Endothelial cell of umbilical vein (primary cell): ENCODE measurements at regions not wholly inside any gene's neighbourhood (a gene's known extent, or its start where the extent isn't known, plus 50 kb on each side); places are given as distances from the start of the nearest gene placed in this dataset.

Experiments used
- BruUV-seq: library from RNA; stranded (reverse); fragments of 400-500 nt; replicated peaks from 2 replicates; lab custom pipeline; 2021; lab: Mats Ljungman, UMichigan
- CTCF ChIA-PET: fragments of 300-600, 350-600 bp; sonication (Branson Sonifier 250); formaldehyde crosslinking; loops from one replicate; lab custom pipeline; 2021; ENCODE audit warnings: antibody characterized with exemption, inconsistent platforms; lab: Charles Lee
- POLR2A ChIA-PET: fragments of 300-600, 350-600 bp; sonication (Branson Sonifier 250); formaldehyde crosslinking; loops from one replicate; lab custom pipeline; 2021; ENCODE audit warnings: antibody characterized with exemption, inconsistent platforms; lab: Charles Lee
- DNase-seq: peaks from one replicate; pipeline ENCODE4 v3.0.0-alpha.2; 2011; ENCODE audit warnings: low read depth, low spot score
- FAIRE-seq: peaks from 2 replicates; lab custom pipeline; 2011; peaks lifted over from hg19 to GRCh38; lab: Jason Lieb, UNC
- H2AFZ ChIP-seq: 2 replicates; pipeline ENCODE4 v1.6.0; 2012; ENCODE audit warnings: low read depth, low read length, control low read depth, inconsistent platforms
- H3K27ac ChIP-seq: 2 replicates; pipeline ENCODE4 v1.5.1; 2011; ENCODE audit warnings: low read depth, mild to moderate bottlenecking, control low read depth, low read length, moderate library complexity; ENCODE audit not compliant: insufficient read depth
- H3K27me3 ChIP-seq, 2 experiments: 2 replicates each; pipeline versions ENCODE4 v1.6.0 to v1.6.1; 2011; ENCODE audit warnings: low read length in 2 of 2, mixed read lengths in 1 of 2; ENCODE audit not compliant: control insufficient read depth in 2 of 2, insufficient read depth in 2 of 2
- H3K36me3 ChIP-seq, 2 experiments: 2 replicates in 1 of 2; 3 replicates in 1 of 2; pipeline ENCODE4 v1.5.1; 2011; ENCODE audit warnings: low read length in 2 of 2, mild to moderate bottlenecking in 1 of 2, moderate library complexity in 1 of 2; ENCODE audit not compliant: control insufficient read depth in 2 of 2, insufficient read depth in 2 of 2; ENCODE audit errors: extremely low read depth in 1 of 2
- H3K4me1 ChIP-seq: 3 replicates; pipeline ENCODE4 v1.5.1; 2011; ENCODE audit warnings: mild to moderate bottlenecking, low read length; ENCODE audit not compliant: control insufficient read depth, insufficient read depth; ENCODE audit errors: extremely low read depth
- H3K4me2 ChIP-seq: 2 replicates; pipeline ENCODE4 v1.6.1; 2011; ENCODE audit warnings: low read length, control low read depth, mixed read lengths; ENCODE audit not compliant: insufficient read depth
- H3K4me3 ChIP-seq, 3 experiments: fragments of 200-600 bp in 1 of 3; sonication (generic), shearing (Covaris generic) in 1 of 3; replicated peaks in 1 of 3; 2 replicates each; pipeline ENCODE4 v1.5.1; 2011 to 2016; ENCODE audit warnings: control low read depth in 3 of 3, low read length in 3 of 3, mild to moderate bottlenecking in 2 of 3, inconsistent platforms in 1 of 3, low read depth in 1 of 3, moderate library complexity in 1 of 3; ENCODE audit not compliant: insufficient read depth in 1 of 3
- H3K79me2 ChIP-seq: 2 replicates; pipeline ENCODE4 v1.6.0; 2012; ENCODE audit warnings: low read length, inconsistent platforms; ENCODE audit not compliant: control insufficient read depth, insufficient read depth
- H3K9ac ChIP-seq: replicated peaks from 2 replicates; pipeline ENCODE3; 2011; ENCODE audit warnings: low read length, control low read depth; ENCODE audit not compliant: insufficient read depth; ENCODE audit errors: extremely low read depth
- H3K9me1 ChIP-seq: replicated peaks from 3 replicates; pipeline ENCODE4 v1.6.0; 2011; ENCODE audit warnings: mild to moderate bottlenecking, low read length; ENCODE audit not compliant: control insufficient read depth, insufficient read depth; ENCODE audit errors: extremely low read depth
- H3K9me3 ChIP-seq: replicated peaks from 2 replicates; pipeline ENCODE4 v1.5.1; 2012; ENCODE audit warnings: low read length, inconsistent platforms; ENCODE audit not compliant: control insufficient read depth, insufficient read depth
- H4K20me1 ChIP-seq: replicated peaks from 2 replicates; pipeline ENCODE3; 2011; ENCODE audit warnings: mild to moderate bottlenecking, low read length; ENCODE audit not compliant: control insufficient read depth, insufficient read depth; ENCODE audit errors: extremely low read depth
- CTCF ChIP-seq, 2 donors: IDR thresholded peaks; 1 replicate in 1 of 2; 2 replicates in 1 of 2; pipeline ENCODE4 v1.5.1; 2011; ENCODE audit warnings: low read length in 2 of 2, mild to moderate bottlenecking in 2 of 2, moderate library complexity in 2 of 2, control low read depth in 1 of 2, inconsistent platforms in 1 of 2, low read depth in 1 of 2; ENCODE audit not compliant: insufficient read depth in 1 of 2; ENCODE audit errors: extremely low read depth in 1 of 2
- EZH2 ChIP-seq: IDR thresholded peaks from 2 replicates; pipeline ENCODE4 v1.6.1; 2012; ENCODE audit warnings: borderline replicate concordance, low read depth, mild to moderate bottlenecking, moderate library complexity, low read length, inconsistent platforms; ENCODE audit not compliant: severe bottlenecking
- FOS ChIP-seq: IDR thresholded peaks from 2 replicates; pipeline ENCODE4 v1.6.1; 2011; ENCODE audit warnings: mild to moderate bottlenecking, low read length, moderate library complexity, borderline replicate concordance; ENCODE audit not compliant: insufficient read depth
- GATA2 ChIP-seq: IDR thresholded peaks from 2 replicates; pipeline ENCODE4 v1.7.0; 2011; ENCODE audit warnings: low read depth, mild to moderate bottlenecking, moderate library complexity, mixed read lengths, low read length; ENCODE audit not compliant: insufficient read length, insufficient read depth
- JUN ChIP-seq: IDR thresholded peaks from 2 replicates; pipeline ENCODE4 v1.6.1; 2011; ENCODE audit warnings: borderline replicate concordance, low read depth; ENCODE audit not compliant: insufficient read length, insufficient read depth
- POLR2A ChIP-seq: IDR thresholded peaks from 2 replicates; pipeline ENCODE4 v1.6.1; 2012; ENCODE audit warnings: low read depth, mild to moderate bottlenecking, control low read depth, low read length
- POLR2AphosphoS5 ChIP-seq: IDR thresholded peaks from 2 replicates; pipeline ENCODE4 v1.6.1; 2012; ENCODE audit warnings: low read depth, mild to moderate bottlenecking, control low read depth, low read length, moderate library complexity; ENCODE audit not compliant: insufficient read depth
- dilution Hi-C: fragments of 300-500 bp; cut with MboI; formaldehyde crosslinking; loops from one replicate; pipeline ENCODE4 v1.15.0; 2019; ENCODE audit warnings: low sequenced_read_pairs; ENCODE audit not compliant: extremely low pct_ligation_motif_present
- intact Hi-C: fragments of 100-400 bp; cut with micrococcal nuclease; formaldehyde crosslinking; loops from one replicate; pipeline ENCODE4 v1.10.0; 2022

- peak; percentile 81 for FAIRE-seq
- POLR2A ChIA-PET: no interaction called here
- H3K4me3 ChIP-seq: no peak overlapping the region
- no TSS peak for BruUV-seq
- H3K36me3 ChIP-seq: no peaks in the 10 kb centered on the region
- no peaks in the 10 kb centered on the region for H4K20me1 ChIP-seq
- no peak overlapping the region for H2AFZ ChIP-seq
- TF ChIP-seq POLR2AphosphoS5 (peak; percentile 74), POLR2A (no peak), CTCF (IDR thresholded peaks at IDR 0.05; ENCODE audit: extremely low read depth in 1 of 2, insufficient read depth in 1 of 2, low read depth in 1 of 2, low read length in 2 of 2) (no peak), JUN (peak; percentile 31), EZH2 (no peak), FOS (peak; percentile 26), GATA2 (peak; percentile 51)
- H3K9me1 ChIP-seq: no peaks in the 10 kb centered on the region
- H3K4me1 ChIP-seq: peaks cover 19% of the 10 kb centered on the region
- peak overlapping the region; percentile 48 for H3K27ac ChIP-seq
- CTCF ChIA-PET: interaction anchor here (0.5 to 1.3 kb wide), 9 partner anchors 8 to 1018 kb away, joined by 3 to 7 read pairs (median 3); no protein-coding TSS in a partner anchor
- H3K27me3 ChIP-seq: no peaks in the 10 kb centered on the region
- H3K9me3 ChIP-seq: no peaks in the 10 kb centered on the region
- DNase-seq: peak; percentile 90
- no peaks in the 10 kb centered on the region for H3K79me2 ChIP-seq
- dilution Hi-C loops: no loop called here
- intact Hi-C loops: loop anchor here (1.0 to 10.0 kb wide), 5 partner anchors 80 to 639 kb away; no protein-coding TSS in a partner anchor
- H3K4me2 ChIP-seq: peak overlapping the region; percentile 45
- no peak overlapping the region for H3K9ac ChIP-seq
Measured at GRCh38 chr16:64478252-64478906, 643.5 kb downstream of the CDH11 start.
